SHP77 treated with DMSO at 0.1 percent for 48 hours (cell line): ENCODE measurements at regions not wholly inside any gene's neighbourhood (a gene's known extent, or its start where the extent isn't known, plus 50 kb on each side); places are given as distances from the start of the nearest gene placed in this dataset.

Experiments used
- DNase-seq: peaks from one replicate; lab custom pipeline; 2025; lab: John Stamatoyannopoulos, UW

DNA sequence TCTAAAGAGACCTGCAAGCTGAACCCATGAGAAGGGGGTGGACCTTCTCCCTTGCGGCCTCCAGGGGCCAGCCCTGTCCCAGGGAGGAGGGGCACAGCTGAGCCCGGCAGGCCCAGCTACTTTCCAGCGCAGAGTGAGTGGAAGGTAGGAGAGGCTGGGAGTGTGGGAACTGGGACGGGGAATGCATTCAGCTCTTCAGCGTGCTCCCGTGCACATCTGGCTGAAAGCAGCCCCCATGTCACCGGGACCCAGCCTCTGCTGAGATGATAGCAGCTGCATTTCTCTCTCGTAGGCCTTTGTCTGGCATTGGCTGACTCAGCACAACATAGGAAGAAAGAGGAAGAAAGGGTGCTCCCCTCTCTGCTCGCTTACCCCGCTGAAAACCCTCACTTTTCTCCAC is 951.5 kb downstream of the TBC1D22A start:
- no peak for DNase-seq

DNA sequence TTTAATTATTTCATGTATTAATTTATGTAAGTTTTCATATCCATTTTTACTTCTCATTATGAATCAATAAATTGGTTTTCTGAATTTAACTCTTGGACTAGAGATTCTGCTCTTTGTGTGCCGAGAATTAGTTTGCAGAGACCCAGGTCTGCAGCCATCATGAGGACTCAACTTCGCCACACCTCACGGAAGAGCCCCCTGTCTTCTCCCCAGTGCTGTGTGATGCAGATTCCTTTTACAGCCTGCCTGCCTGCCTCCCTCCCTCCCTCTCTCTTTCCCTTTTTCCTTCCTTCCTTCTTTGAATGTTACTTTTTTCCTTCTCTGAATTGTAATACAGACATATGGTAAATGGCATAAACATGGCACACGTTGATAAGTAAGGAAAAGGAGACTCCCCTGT is 947.7 kb downstream of the TBC1D22A start:
- DNase-seq = no peak

- no peak for DNase-seq
Observed at GRCh38 chr22:47705350-47705749, 942.9 kb downstream of the TBC1D22A start.

DNA sequence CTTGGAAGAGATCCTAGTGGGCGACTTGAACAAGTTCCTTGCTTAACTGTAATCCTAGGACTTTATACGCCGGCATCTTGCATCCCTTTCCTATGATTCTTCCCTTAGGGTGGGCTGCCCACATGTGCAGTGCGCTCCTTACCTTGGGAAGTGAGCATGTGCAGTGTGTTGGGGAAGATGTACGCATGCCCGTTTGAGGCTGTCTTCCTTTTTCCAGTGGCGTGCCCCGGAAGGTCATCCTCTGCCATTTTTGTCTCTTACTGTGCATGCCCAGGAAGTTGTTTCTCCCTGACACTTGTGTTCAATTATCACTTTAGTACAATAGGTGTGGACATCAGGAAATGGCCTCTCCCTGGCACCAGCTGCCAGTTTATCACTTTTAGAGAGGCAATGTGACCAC is 936.5 kb downstream of the TBC1D22A start:
- no peak for DNase-seq

- DNase-seq = no peak
Observed at GRCh38 chr22:47697861-47698260, 935.4 kb downstream of the TBC1D22A start.

GRCh38 chr22:47696776-47697175 is 934.3 kb downstream of the TBC1D22A start:
- DNase-seq = no peak

DNA sequence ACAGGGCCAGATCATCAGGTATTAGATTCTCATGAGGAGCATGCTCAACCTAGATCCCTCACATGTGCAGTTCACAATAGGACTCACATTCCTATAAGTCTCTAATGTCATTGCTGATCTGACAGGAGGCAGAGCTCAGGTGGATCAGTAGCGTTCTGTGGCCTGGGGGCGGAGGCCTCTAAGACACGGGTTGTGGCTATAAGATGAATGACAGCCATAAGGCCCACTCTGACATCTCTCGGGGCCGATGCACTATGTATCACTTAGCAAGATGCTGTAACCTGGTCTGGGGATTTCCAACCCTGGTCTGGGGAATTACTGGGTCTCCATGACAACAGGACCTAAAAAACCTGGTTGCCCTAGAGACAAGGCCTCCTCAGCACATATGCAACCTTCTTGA is 932.7 kb downstream of the TBC1D22A start:
- no peak for DNase-seq

- no peak for DNase-seq
Observed at GRCh38 chr22:47694536-47695130, 932.2 kb downstream of the TBC1D22A start.

DNA sequence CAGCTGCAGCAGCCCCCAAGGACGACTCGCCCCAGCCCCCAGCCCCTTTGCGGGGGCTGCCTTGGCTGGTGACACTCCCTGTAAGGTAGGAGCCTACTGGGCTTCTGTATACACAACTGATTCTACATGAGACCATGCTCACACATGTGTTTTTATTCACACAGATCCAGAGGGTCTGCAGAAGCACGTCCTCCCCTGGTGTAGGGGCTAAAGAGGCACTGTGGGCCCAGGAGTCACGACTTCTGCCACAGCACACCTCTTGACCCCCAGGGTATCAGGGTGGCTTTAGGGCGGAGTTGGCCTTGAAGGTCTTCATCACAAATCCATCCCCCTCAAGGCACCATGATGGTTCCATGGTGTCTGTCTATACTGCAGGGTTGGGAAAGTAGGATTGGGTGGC is 931.2 kb downstream of the TBC1D22A start:
- no peak for DNase-seq

GRCh38 chr22:47692811-47693210 is 930.4 kb downstream of the TBC1D22A start:
- DNase-seq = no peak

- no peak for DNase-seq
Observed at GRCh38 chr22:47691152-47691895, 928.9 kb downstream of the TBC1D22A start.

GRCh38 chr22:47690586-47690985 is 928.1 kb downstream of the TBC1D22A start:
- no peak for DNase-seq

DNA sequence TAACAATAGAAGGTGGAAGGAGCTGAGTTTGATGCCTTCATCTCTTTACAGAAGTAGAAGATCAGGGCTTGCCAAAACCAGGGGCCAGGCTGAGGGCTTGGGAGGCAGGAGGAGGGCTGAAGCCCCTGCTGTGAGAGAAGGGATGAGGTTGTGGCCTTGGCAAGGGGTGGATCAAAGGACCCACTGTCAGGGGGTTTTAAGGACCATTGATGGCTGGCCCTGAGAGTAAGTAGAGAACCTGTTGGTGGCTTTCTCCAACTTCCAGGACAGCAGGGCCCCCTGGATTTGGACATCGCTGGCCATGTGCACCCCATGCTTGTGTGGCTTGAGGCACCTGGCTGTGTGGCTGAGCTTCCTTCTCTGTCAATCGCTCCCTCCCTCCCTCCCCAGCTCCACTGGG is 927.7 kb downstream of the TBC1D22A start:
- no peak for DNase-seq

- DNase-seq = no peak
Observed at GRCh38 chr22:47687776-47688175, 925.3 kb downstream of the TBC1D22A start.

DNA sequence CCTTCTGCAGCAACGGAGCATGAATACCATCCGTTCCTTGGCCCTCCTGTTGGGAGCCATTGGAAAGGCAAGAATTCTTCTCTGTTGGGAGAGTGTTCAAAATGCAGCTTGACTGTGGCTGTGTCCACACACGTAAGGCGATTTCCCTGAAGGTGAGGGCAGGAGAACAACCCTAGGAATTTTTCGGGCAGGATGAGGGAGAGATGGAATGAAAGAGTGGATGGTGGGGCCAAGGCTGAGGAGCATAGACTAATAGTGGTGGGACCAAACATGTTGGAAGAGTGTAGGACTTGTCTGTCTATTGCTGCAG is 924.9 kb downstream of the TBC1D22A start:
- no peak for DNase-seq

GRCh38 chr22:47686594-47687345 is 924.3 kb downstream of the TBC1D22A start:
- no peak for DNase-seq

- DNase-seq = no peak
Observed at GRCh38 chr22:47681411-47682165, 919.1 kb downstream of the TBC1D22A start.

DNA sequence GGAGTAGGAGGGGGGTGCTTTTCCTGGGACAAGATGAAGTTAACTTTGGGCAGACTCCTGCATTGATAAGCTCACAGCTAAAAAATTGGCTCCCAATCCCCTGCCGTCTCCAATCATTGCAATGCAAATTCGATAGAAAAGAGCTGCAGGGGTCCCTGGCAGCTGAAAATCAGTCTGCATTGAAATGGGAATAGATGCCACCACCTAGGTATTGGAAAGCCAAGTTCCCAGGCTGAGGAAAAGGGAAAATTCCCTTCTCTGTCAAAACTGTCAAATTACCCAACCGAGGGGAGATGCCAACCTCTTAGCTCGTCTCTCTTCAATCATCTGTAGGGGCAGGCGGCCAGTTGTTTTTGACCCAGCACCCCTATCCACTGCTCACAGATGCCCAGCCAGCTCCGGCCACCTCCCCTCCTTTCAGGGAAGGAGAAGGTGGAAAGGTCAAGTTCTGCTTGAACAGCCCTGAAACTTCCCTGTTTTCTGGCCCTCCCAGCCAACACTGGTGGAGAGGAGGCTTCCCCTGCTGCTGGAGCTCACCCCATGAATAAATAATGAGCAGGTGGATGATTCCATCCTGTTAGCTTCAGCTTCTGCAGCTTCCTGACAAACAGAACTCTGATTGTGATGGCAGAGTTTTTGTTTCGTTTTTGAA is 916.3 kb downstream of the TBC1D22A start:
- DNase-seq = no peak

- DNase-seq = no peak
Observed at GRCh38 chr22:47678048-47678447, 915.6 kb downstream of the TBC1D22A start.

- DNase-seq = no peak
Observed at GRCh38 chr22:47676685-47677084, 914.2 kb downstream of the TBC1D22A start.

DNA sequence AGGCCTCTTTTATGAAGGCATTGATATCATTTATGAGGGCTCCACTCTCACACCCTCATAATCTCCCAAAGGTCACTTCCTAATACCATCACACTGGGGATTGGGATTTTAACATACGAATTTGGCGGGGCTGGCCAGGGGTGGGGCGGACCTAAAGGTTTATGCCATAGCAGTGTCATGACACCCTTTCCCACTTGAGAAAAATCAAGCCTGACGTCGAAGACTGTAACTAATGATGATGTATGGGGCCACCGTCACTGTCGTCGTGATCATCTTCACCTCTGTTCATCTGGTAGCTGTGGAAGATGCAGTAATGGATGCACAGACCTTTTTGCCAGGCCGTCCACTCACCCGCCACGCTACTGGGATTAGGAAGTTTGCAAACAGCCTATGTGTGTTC is 912.1 kb downstream of the TBC1D22A start:
- no peak for DNase-seq

GRCh38 chr22:47673557-47673956 is 911.1 kb downstream of the TBC1D22A start:
- DNase-seq = no peak
